Omental fat pad (tissue), 3 donors: ENCODE measurements at regions not wholly inside any gene's neighbourhood (a gene's known extent, or its start where the extent isn't known, plus 50 kb on each side); places are given as distances from the start of the nearest gene placed in this dataset.
"Not testable (repeated sequence)": the region's sequence is repeated elsewhere in the genome, so short reads cannot be mapped to it uniquely, and the experiment has no call there.

ENCODE experiments used
- ATAC-seq: fragments of 150-250 bp; one replicate; pipeline ENCODE4 v1.9.1; 2016; ENCODE audit warnings: mild to moderate bottlenecking, moderate library complexity; ENCODE audit not compliant: low FRiP score
- DNase-seq: peaks from one replicate; pipeline ENCODE4 v3.0.0-alpha.2; 2019; ENCODE audit warnings: low spot score
- CTCF ChIP-seq, 3 donors: fragments of 450-650 bp; IDR thresholded peaks; one replicate each; pipeline ENCODE4 v1.5.1; 2016 to 2017; ENCODE audit warnings: antibody characterized with exemption in 3 of 3, mild to moderate bottlenecking in 3 of 3, moderate library complexity in 2 of 3

GRCh38 chr18:63061303-63061702 is 258.3 kb downstream of the BCL2 start:
- no peak for TF ChIP-seq CTCF (IDR thresholded peaks at IDR 0.05)
- DNase-seq (no peak), ATAC-seq (no peak)

GRCh38 chr18:63058521-63058920 is 261.0 kb downstream of the BCL2 start:
- ATAC-seq (no peak), DNase-seq (no peak)
- no peak for TF ChIP-seq CTCF (IDR thresholded peaks at IDR 0.05)

GRCh38 chr18:63057707-63058106 is 261.9 kb downstream of the BCL2 start:
- DNase-seq (no peak), ATAC-seq (peak; percentile 24)
- TF ChIP-seq CTCF (IDR thresholded peaks at IDR 0.05) = no peak

GRCh38 chr18:63054901-63055584 is 264.5 kb downstream of the BCL2 start:
- DNase-seq = no peak
- no peak for ATAC-seq
- TF ChIP-seq CTCF (IDR thresholded peaks at IDR 0.05) = no peak

- no peak for TF ChIP-seq CTCF (IDR thresholded peaks at IDR 0.05)
- DNase-seq (no peak), ATAC-seq (no peak)
Measured at GRCh38 chr18:63051928-63052327, 267.6 kb downstream of the BCL2 start.

GRCh38 chr18:63050667-63051395 is 268.7 kb downstream of the BCL2 start:
- not testable (repeated sequence) for DNase-seq, ATAC-seq

- no peak for DNase-seq
- no peak for ATAC-seq
- TF ChIP-seq CTCF (IDR thresholded peaks at IDR 0.05) = no peak
Measured at GRCh38 chr18:63046375-63046774, 273.2 kb downstream of the BCL2 start.
